GM13977 (cell line): ENCODE measurements at regions not wholly inside any gene's neighbourhood (a gene's known extent, or its start where the extent isn't known, plus 50 kb on each side); places are given as distances from the start of the nearest gene placed in this dataset.

Source experiments
- DNase-seq: peaks from one replicate; pipeline ENCODE4 v3.0.0; 2012; ENCODE audit warnings: low spot score
- in situ Hi-C: fragments of 300-500 bp; cut with MboI; formaldehyde crosslinking; loops from one replicate; pipeline ENCODE4 v1.12.0; 2022; ENCODE audit warnings: low sequenced_read_pairs, low pct_unique_long_range_greater_than_20kb, mixed read lengths, inconsistent platforms; ENCODE audit not compliant: unreplicated experiment
- TF ChIP-seq, protein P1 (sequence below): IDR thresholded peaks from 2 replicates; pipeline ENCODE4 v1.5.1; 2012; ENCODE audit warnings: mild to moderate bottlenecking, control low read depth; ENCODE audit not compliant: insufficient read depth; ENCODE audit errors: extremely low read depth, missing control alignments

DNA sequence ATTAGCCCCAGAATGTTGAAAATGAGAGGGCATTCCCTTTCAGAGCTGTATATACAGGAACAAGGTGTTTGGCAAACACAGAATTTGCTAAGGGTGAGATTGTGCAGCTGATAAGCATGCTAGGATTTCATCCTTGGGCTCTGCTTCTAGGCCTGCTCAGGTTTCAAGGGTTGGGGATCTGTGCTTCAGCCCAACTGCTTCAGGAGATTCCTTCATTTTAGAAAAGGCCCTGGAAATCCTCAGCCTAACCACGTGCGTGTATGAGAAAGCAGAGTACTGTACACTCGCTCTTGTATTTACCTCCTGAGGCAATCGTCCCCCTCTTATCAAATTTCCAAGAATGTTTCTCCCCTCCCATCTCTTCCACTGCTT lies 291.6 kb upstream of the ARGLU1 start:
- DNase-seq, result no peak
- TF ChIP-seq, protein P1, sequence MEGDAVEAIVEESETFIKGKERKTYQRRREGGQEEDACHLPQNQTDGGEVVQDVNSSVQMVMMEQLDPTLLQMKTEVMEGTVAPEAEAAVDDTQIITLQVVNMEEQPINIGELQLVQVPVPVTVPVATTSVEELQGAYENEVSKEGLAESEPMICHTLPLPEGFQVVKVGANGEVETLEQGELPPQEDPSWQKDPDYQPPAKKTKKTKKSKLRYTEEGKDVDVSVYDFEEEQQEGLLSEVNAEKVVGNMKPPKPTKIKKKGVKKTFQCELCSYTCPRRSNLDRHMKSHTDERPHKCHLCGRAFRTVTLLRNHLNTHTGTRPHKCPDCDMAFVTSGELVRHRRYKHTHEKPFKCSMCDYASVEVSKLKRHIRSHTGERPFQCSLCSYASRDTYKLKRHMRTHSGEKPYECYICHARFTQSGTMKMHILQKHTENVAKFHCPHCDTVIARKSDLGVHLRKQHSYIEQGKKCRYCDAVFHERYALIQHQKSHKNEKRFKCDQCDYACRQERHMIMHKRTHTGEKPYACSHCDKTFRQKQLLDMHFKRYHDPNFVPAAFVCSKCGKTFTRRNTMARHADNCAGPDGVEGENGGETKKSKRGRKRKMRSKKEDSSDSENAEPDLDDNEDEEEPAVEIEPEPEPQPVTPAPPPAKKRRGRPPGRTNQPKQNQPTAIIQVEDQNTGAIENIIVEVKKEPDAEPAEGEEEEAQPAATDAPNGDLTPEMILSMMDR, result no peak
- in situ Hi-C loops, result no loop called here

DNA sequence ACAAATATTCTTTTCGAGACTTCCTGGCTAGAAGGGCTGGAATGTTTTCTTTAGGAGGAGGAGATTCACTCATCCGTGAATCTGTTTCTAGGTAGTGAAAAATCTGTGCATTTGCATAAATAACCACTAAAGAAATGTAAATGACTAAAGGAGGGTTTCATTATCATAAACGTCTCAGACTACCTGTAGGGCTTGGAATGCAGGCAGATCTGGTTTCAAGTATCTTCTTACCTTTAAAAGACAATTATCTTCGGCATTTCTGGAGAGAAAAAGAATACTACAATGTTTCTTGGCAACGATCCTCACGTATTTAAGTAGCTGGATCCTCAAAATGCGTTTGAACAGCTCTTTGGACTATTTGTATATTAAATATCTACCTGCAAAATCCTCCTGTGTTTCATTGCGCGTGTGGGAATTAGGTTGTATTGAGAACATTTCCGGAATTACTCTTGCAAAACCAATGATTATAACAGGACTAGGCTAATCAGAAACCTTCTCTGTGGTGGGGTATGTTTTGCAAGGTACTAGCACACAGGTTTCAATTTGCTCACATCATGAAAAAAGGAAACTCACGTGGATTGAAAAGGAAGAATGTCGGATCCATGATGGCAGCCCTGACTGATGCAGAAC lies 291.1 kb upstream of the ARGLU1 start:
- DNase-seq, result no peak
- in situ Hi-C loops, result no loop called here
- TF ChIP-seq, protein P1, result no peak

DNA sequence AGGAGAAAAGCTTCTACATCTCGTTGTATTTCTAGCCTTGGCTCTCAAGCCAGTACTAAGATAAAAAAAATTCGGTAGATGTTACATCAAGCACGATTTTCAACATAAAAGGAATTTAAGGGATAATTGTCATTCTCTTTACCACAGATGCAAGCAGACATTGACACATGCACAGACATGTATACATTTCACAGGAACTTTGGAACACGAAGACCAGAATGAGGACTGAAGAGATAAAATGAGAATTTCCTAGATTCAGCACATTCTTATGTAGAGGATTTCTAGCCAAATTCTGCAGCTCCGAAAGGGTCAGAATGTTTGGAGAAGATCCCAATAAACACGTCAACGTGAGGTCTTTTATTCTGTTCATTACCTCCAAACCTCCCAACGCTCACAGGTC lies 284.5 kb upstream of the ARGLU1 start:
- no peak for DNase-seq
- in situ Hi-C loops, result no loop called here

DNA sequence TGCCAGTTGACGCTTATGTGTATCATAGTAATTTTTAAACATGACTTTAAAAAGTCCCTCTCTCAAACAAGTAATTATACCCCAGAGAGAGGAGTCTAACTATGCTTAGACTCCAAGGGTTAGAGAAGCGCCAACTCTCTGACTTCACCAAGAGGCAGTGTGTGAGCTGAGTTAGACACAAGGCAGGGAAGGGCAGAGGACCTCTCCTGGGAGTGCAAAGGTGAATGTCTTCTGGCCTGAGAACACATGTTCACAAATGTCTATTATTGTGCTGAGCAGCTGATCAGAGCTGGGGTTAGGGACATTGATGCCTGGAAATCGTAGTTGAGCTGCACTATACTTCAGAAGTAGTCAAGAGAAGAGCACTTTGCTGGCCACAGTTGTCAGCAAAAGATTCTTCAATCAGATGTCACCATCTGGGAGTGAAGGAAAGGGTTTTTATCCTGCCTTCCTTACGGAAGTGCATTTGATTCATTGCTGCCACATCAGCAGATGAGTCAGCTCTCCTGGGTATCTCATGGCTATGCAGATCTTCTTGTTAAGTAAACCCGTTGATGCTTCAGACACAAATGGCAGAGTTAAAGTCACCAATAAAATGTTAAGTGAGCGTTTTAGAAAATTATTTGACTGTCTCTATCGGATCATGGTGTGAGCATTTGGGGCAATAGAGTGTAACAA lies 283.2 kb upstream of the ARGLU1 start:
- no peak for DNase-seq
- in situ Hi-C loops, result no loop called here
- TF ChIP-seq, protein P1, result no peak

More for the DNA sequence above, 284.5 kb upstream of the ARGLU1 start:
- TF ChIP-seq, protein P1, result no peak

DNA sequence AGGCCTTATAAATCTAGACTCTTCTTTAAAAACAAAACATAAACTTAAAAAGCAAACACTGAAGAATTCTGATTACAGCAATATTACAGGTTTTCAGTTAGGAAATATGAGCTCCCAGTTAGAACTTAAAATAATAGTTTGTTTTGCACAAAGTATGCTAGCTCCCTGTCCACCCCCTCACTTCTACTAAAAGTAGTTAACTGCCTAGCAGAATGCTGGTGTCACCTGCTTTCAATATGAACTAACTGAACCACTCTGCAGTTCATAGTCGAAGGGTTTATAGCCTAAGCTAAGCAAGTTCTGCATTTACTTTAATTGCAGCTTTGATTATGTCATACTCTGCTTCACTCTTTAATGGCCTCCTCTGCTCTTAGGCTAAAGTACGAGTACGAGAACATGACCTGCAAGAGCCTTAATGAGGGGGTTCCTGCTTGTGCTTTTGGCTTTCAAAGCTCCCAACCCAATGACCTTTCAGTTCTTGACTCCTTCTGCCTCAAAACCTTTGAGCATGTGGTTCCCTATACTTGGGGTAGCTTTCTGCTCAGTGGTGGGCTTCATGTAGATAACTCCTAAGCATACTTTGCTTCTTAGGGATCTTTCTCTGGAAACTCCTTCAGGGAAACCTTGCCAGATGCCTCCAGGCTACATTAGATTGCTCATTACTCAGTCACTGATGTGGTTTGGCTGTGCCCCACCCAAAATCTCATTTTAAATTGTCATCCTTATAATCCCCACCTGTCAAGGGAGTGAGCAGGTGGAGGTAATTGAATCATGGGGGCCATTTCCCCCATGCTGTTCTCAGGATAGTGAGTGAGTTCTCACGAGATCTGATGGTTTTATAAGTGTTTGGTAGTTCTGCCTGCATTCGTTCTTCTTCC lies 278.9 kb upstream of the ARGLU1 start:
- in situ Hi-C loops, result no loop called here
- TF ChIP-seq, protein P1, result no peak
- no peak for DNase-seq

DNA sequence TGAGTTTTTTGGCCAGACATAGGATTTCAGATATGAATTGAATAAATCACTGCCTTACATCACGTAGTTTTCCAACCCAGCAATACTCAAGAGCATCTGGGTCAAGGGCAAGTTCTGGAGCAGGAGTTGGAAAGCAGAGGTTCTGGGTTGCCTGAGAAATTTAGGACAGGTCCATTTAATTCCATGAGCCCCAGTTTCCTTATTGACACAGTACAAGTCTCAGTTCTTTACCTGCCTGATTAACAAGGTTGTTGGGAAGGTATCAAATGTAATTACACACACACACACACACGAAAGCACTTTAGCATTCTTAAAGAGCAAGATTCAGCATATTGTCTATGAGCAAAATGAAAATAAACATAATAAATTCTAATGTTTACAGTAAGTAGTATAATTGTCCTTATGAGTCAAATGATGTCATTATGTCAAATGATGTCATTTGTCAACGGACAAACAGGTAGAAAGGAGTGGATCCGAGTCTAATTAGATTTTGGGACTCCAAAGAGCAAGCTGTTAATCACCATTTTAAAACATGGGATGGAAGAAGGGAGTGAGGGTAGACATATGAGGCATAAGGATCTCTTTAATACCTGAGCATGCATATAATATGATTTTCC lies 268.4 kb upstream of the ARGLU1 start:
- no peak for DNase-seq
- TF ChIP-seq, protein P1, result no peak
- in situ Hi-C loops, result no loop called here
